Thoracic aorta (tissue), 2 donors: ENCODE measurements at regions not wholly inside any gene's neighbourhood (a gene's known extent, or its start where the extent isn't known, plus 50 kb on each side); places are given as distances from the start of the nearest gene placed in this dataset.

Experiments
- ATAC-seq: fragments of 150-250 bp; one replicate; pipeline ENCODE4 v1.8.0; 2017; ENCODE audit warnings: low read depth; ENCODE audit not compliant: insufficient number of reproducible peaks, low FRiP score
- DNase-seq: peaks from one replicate; pipeline ENCODE4 v3.0.0-alpha.2; 2020; ENCODE audit warnings: low spot score
- H3K27ac ChIP-seq, 2 donors: fragments of 200-600 bp; sonication (generic); 1 replicate in 1 of 2; 2 replicates in 1 of 2; pipeline ENCODE4 v1.5.1; 2016; ENCODE audit warnings: mild to moderate bottlenecking in 2 of 2, moderate library complexity in 2 of 2
- H3K27me3 ChIP-seq: fragments of 200-600 bp; sonication (generic); replicated peaks from 2 replicates; pipeline ENCODE4 v1.6.0; 2016; ENCODE audit warnings: mild to moderate bottlenecking; ENCODE audit not compliant: insufficient read depth
- H3K36me3 ChIP-seq: fragments of 200-600 bp; sonication (generic); one replicate; pipeline ENCODE4 v1.5.1; 2016
- H3K4me1 ChIP-seq, 2 donors: fragments of 200-600 bp; sonication (generic); 1 replicate in 1 of 2; 2 replicates in 1 of 2; pipeline versions ENCODE4 v1.5.1 to v1.6.0; 2016; ENCODE audit warnings: low read depth in 2 of 2, mild to moderate bottlenecking in 1 of 2; ENCODE audit not compliant: control insufficient read depth in 1 of 2
- H3K4me3 ChIP-seq: fragments of 200-600 bp; sonication (generic); 2 replicates; pipeline ENCODE4 v1.5.1; 2016; ENCODE audit warnings: mild to moderate bottlenecking
- H3K9me3 ChIP-seq: fragments of 200-600 bp; sonication (generic); 2 replicates; pipeline ENCODE4 v1.5.1; 2016
- CTCF ChIP-seq: fragments of 200-600 bp; sonication (generic); IDR thresholded peaks from one replicate; pipeline ENCODE4 v1.5.1; 2019; ENCODE audit warnings: antibody characterized with exemption

DNA sequence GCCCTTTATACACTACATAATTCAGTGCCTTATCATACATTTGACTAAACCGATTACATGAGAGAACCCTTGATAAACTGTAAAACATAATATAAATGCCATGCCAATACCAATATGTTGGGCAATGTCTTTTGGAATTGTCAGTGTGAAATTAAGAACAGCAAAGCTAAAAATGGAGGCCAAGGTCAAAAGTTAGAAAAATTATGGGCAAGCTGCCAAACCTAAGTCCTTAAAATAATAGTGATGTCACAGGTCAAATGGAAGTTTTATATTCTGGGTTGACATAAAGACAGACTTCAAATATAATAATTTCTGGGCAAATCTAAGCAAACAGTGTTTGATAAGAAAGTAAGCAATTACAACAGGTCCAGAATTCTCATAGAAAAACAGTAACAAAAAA, 696.7 kb downstream of the RNF144B start:
- Histone ChIP-seq H3K9me3 (no peaks in the 10 kb centered on the region), H3K4me1 (no peaks in the 10 kb centered on the region), H3K4me3 (no peak overlapping the region), H3K36me3 (no peaks in the 10 kb centered on the region), H3K27me3 (no peaks in the 10 kb centered on the region), H3K27ac (no peak overlapping the region)
- ATAC-seq: no peak
- DNase-seq: no peak
- TF ChIP-seq CTCF: no peak

- H3K4me1 ChIP-seq: no peaks in the 10 kb centered on the region
- H3K9me3 ChIP-seq: no peaks in the 10 kb centered on the region
- no peak for TF ChIP-seq CTCF
- ATAC-seq (no peak), DNase-seq (no peak)
- H3K27ac ChIP-seq: no peak overlapping the region
- H3K36me3 ChIP-seq: no peaks in the 10 kb centered on the region
- H3K4me3 ChIP-seq: no peak overlapping the region
- no peaks in the 10 kb centered on the region for H3K27me3 ChIP-seq
Observed at GRCh38 chr6:19086480-19086879, 699.3 kb downstream of the RNF144B start.

DNA sequence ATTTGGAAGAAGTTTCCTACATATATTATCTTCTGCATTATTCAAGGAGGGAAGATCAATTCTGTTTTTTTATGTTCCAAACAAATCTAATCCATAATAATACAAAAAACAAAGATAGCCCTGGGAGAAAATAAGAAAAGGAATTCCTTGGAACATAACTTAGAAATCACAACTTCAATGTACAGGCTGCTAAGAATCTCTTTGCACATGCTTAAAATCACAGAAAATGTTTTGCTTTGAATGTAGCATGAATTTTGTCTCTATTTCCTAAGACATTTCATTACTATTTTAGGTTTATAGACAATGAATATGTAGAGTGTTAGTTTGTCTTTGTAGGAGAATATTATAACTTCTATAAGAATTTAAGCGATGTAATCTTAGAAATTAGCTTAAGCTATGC, 700.1 kb downstream of the RNF144B start:
- Histone ChIP-seq H3K27ac (no peak overlapping the region), H3K4me1 (no peaks in the 10 kb centered on the region), H3K4me3 (no peak overlapping the region), H3K9me3 (no peaks in the 10 kb centered on the region), H3K36me3 (no peaks in the 10 kb centered on the region), H3K27me3 (no peaks in the 10 kb centered on the region)
- ATAC-seq: no peak
- DNase-seq: no peak
- TF ChIP-seq CTCF: no peak

DNA sequence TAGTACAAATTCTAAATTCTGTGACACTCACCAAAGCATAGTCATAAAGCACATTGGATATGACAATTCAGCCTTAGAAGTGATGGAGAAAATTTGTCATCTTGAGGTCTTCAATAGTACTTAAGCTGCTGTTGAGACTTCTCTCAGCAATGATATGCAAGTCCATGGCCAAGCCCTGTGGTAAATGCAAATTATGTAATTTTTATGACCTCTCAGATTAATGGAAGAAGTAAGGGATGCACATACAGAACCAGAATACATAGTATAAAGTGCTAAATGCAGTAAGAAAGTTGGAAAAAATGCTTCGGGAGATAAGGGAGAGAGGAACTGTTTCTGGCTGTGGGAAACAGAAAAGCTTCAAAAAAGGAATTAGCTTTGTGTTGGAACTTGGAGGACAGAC, 700.7 kb downstream of the RNF144B start:
- no peak overlapping the region for H3K4me3 ChIP-seq
- no peaks in the 10 kb centered on the region for H3K9me3 ChIP-seq
- no peak overlapping the region for H3K27ac ChIP-seq
- no peaks in the 10 kb centered on the region for H3K27me3 ChIP-seq
- ATAC-seq: no peak
- H3K36me3 ChIP-seq: no peaks in the 10 kb centered on the region
- DNase-seq: no peak
- TF ChIP-seq CTCF: no peak
- H3K4me1 ChIP-seq: no peaks in the 10 kb centered on the region

- no peak overlapping the region for H3K27ac ChIP-seq
- TF ChIP-seq CTCF: no peak
- no peaks in the 10 kb centered on the region for H3K27me3 ChIP-seq
- H3K4me3 ChIP-seq: no peak overlapping the region
- H3K9me3 ChIP-seq: peaks cover 7% of the 10 kb centered on the region
- ATAC-seq (no peak), DNase-seq (no peak)
- no peaks in the 10 kb centered on the region for H3K4me1 ChIP-seq
- no peaks in the 10 kb centered on the region for H3K36me3 ChIP-seq
Observed at GRCh38 chr6:19100752-19101151, 713.6 kb downstream of the RNF144B start.
